Renal pelvis (tissue), 1 donor: ENCODE measurements at regions not wholly inside any gene's neighbourhood (a gene's known extent, or its start where the extent isn't known, plus 50 kb on each side); places are given as distances from the start of the nearest gene placed in this dataset.
"Not testable (repeated sequence)": the region's sequence is repeated elsewhere in the genome, so short reads cannot be mapped to it uniquely, and the experiment has no call there.

Source experiments
- DNase-seq: peaks from one replicate; pipeline ENCODE4 v3.0.0-alpha.2; 2013

- DNase-seq: no peak
Observed at GRCh38 chr3:44130249-44130648, 111.4 kb upstream of the TOPAZ1 start.

GRCh38 chr3:44132061-44132460 lies 109.6 kb upstream of the TOPAZ1 start:
- no peak for DNase-seq

GRCh38 chr3:44132593-44132992 lies 109.1 kb upstream of the TOPAZ1 start:
- no peak for DNase-seq

DNA sequence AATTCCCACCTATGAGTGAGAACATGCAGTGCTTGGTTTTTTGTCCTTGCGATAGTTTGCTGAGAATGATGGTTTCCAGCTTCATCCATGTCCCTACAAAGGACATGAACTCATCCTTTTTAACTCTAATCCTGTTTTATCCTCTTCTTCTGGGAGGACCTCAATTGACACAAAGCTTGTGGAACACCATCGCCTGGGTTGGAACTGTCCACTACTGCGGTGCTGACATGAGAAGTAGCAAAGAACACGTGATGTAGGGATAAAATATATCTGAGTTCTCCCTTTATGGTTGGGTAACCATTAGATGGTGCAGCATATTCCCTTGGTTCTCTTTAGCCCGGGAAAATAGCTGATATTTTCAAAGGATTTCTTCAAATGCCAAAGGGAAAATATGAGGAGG lies 105.3 kb upstream of the TOPAZ1 start:
- DNase-seq: peak; percentile 31

GRCh38 chr3:44146073-44146472 lies 95.6 kb upstream of the TOPAZ1 start:
- DNase-seq: no peak

DNA sequence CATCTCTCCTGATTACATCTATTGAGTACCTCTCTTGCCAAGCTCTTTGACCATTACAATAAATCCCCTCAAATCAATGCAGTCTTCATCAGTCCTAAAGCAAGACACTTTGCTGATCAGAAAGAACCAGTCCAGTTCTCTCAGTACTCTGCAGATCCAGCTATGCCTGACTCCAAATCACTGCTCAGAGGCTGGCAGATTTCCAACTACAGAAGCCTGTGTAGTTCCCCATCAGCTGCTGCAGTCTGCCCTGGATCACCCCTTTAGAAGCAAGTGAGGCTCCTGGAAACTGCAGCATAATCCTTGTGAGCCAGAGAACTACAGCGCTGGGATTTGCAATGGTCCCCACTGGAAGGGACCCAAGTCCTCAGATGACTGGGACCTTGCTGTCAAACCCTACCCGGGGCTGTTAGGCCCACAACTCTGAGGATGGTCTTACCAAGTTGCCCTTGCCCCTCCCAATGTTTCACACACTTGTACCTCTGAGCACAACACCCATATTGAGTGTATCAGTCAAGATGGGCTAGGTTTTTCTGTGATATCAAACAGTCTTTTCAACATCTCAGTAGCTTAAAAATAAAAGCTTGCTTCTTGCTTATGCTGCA lies 81.9 kb upstream of the TOPAZ1 start:
- DNase-seq: no peak

DNA sequence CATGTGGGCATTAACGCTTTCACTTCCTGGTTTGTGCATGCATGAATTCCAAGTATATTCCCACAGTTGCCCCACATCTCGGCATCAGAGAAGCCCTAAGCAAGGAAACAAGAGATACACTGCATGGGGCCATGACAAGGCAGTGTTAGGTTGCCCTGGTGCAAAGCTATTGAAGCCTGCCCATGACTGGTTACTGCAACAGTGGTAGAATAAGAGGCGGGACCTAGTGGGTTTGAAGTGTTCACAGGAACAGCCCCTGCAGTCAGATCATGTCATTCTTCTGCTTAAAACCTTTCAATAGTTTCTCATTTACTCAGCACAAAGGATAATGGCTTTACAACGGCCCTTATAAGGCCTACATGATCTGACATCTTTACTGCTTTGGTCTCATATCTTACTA lies 80.9 kb upstream of the TOPAZ1 start:
- DNase-seq: no peak

- no peak for DNase-seq
Observed at GRCh38 chr3:44171891-44172290, 69.8 kb upstream of the TOPAZ1 start.

DNA sequence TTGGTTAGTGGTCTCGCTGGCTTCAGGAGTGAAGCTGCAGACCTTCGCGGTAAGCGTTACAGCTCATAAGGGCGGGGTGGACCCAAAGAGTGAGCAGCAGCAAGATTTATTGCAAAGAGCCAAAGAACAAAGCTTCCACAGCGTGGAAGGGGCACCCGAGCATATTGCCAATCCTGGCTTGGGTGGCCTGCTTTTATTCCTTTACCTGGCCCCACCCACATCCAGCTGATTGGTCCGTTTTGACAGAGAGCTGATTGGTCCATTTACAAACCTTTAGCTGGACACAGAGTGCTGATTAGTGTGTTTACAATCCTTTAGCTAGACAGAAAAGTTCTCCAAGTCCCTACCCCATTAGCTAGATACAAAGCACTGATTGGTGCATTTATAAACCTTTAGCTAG lies 69.0 kb upstream of the TOPAZ1 start:
- not testable (repeated sequence) for DNase-seq

GRCh38 chr3:44173263-44173662 lies 68.4 kb upstream of the TOPAZ1 start:
- no peak for DNase-seq

DNA sequence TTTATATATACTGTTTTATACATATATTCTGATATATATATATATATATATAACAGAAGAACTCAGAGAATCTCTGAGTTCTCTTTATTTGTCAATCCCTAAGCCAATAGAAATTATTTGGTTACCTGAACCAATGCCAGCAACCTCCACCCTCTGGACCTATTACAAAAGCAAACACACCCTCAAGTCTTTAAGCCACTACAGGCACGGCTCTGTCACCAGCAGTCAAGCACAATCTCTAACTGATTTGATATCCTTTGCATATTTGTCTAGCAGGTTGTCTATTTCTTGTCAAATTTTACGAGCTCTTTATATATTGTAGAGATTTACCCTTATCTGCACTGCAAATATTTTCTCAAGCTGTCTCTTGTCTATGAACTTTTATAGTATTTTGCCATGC lies 66.6 kb upstream of the TOPAZ1 start:
- DNase-seq: no peak

DNA sequence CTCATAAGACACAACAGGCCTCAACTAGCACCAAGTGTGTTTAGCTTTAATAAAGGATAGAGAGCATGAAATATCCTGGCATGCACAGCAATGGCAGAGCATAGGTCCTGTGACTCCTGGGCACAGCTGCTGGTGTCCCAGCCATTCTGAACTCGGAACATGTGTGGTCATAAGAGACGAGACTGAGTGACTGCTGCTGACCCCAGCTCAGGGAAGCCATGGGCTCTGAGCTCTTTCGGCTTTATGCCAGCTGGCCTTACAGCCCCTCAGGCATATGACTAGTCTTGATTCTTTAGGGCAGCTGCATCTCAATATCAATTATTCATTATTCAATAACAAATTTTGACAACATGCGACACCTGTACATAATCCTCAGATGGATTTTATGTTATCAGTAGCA lies 62.4 kb upstream of the TOPAZ1 start:
- no peak for DNase-seq

DNA sequence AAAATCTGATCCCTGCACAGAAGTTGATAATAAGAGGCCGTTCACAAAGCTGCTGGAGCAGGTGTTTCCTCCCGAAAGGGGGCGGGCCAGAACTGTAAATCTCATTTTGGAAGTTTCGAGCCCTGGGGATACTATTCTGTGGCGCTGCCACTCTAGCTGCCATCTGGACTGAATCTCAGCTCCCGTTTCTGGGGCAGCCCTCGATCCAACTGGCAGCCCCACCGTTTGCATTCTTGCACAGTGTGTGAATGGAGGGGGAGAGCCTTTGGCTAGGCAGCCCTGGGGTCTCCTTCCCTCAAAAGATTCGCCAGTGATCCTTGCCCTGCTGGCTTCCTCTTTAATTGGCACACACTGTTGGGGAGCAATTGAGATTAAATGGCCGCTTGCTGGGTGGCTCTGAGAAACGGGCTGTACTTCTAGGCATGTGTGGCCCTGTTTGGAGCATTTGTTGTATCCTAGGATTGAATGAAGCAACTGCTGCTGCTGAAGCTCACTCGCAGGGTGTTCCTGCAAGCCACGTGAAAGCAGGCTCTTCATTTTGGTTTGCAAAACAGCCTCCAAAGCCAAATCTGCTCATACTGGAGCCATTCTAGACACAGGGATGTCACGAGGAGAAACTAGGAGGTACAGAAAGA lies 57.2 kb upstream of the TOPAZ1 start:
- DNase-seq: peak; percentile 5

- DNase-seq: no peak
Observed at GRCh38 chr3:44185396-44185915, 56.2 kb upstream of the TOPAZ1 start.

DNA sequence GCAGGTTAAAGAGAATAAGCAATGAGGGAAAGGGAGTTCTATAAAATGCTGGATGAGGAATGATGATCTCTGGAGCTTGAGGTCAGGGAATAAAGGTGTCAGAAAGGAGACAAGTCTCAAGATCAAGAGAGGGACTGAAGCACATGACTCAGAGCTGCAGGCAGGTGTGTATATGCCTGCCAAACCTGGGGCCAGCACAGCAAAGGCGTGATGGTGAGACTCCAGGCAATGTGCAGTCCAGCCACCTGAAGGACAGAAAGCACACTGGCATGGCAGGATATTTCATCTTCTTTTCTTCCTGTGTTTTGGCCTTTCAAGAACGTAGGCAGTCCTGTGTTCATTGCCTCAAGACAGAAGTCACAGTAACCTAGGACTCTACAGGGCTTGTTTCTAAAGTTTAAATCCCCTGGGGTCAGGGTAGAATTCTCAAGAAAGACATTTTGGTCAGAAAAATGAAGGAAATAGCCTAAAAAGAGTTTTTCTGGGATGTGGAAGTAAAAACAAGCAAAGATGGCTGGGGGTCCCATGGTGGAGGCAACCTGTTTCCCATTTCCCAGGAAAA lies 55.5 kb upstream of the TOPAZ1 start:
- DNase-seq: no peak

DNA sequence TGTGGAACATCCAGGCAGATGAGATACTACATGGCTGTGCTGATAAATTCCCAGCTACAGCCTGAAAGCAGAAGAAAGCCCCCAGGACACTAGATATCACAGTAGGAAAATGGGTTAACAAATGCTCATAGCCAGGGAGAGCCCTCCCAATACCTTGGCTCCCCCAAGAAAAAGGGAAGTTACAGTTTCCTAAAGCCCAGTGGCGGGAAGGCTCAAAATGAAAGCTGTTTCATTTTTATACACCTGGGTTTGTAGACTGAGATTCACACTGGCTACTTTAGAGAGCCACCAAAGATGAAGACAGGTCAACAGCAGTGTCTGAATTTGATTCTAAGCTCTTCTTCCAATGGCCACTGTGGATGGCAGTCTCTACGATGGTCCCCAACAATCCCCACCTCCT lies 55.0 kb upstream of the TOPAZ1 start:
- DNase-seq: no peak
